ENCODE measurements at regions not wholly inside any gene's neighbourhood (a gene's known extent, or its start where the extent isn't known, plus 50 kb on each side); places are given as distances from the start of the nearest gene placed in this dataset.
A peak's percentile ranks its signal among the peaks of the same experiment; 100 is the strongest.

DNA sequence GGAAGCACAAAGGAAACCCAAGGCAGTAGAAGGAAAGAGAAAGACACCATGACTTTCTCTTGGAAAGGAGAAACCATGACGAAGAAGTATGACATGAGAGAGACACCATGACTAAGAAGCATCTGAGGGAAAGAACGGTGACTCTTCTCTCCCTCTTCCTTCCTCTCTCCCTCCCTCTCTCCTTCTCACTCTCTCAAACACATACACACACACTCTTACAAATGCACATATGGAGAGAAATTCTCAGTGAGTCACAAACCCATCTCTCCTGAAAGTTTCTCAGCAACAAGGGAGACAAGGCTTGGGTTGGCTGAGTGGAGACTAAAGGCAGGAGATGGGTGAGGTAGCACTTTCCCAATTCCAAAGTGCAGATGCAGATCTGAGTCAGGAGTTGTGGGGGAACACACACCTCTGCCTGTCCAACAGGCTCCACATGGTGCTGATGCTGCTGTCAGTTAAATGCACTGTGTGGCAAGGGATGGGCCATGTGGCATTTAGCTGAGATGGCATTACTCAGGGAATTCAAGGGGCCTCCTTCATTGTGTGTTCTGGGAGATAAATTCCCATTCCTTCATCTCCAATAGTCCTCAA, 336.7 kb upstream of the C16orf82 start:
- no peak for DNase-seq

- no peak for DNase-seq
Observed at GRCh38 chr16:26731729-26732128, 335.0 kb upstream of the C16orf82 start.

DNA sequence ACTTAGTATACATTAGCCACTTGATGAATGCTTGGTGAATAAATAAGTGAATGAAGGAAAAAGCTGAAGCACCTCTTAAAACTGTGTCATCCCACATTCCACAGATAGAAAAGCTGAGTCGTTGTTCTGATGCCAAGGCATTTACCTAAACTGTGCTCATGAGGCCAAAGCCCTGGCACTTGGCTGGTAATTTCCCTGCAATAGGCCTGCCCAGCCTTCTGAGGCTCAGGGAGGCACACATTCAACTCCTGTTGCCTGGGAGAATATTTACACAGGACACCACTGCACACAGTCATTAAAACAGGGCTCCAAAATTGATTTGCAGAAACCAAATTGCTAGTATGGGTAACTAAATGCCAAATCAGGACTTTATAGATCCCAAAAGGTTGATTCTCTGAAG, 333.0 kb upstream of the C16orf82 start:
- DNase-seq: no peak

DNA sequence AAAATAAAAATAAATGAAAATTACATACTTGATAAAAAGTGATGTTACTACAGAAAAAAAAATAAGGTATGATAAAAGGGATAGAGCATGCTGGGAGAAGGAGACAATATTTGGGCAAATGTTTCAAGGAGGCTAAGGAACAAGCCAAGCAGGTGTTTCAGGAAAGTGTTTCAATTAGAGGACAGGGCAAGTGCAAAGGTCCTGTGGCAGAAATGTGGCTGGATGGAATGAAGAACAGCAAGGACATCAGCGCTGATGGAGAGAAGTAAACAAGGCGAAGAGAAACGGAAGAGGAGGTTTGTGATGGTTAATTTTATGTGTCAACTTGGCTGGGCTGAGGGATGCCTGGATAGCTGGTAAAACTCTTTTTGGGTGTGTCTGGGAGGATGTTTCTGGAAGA, 331.2 kb upstream of the C16orf82 start:
- DNase-seq: no peak

DNA sequence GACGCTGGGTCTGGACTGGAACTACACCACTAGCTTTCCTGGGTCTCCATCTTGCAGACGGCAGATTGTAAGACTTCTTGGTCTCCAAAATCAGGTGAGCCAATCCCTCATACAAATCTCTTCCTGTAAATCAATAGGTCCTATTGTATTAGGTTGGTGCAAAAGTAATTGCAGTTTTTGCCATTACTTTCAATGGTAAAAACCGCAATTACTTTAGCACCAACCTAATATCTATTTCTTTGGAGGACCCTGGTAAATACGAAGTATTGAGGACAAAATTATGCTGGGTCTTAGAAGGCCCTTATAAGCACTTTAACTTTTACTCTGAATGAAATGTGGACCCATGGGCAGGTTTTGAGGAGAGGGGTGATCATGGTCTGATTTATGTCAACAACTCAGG, 330.6 kb upstream of the C16orf82 start:
- DNase-seq: no peak

GRCh38 chr16:26740771-26741170, 326.0 kb upstream of the C16orf82 start:
- no peak for DNase-seq

GRCh38 chr16:26742040-26742439, 324.7 kb upstream of the C16orf82 start:
- DNase-seq: no peak

DNA sequence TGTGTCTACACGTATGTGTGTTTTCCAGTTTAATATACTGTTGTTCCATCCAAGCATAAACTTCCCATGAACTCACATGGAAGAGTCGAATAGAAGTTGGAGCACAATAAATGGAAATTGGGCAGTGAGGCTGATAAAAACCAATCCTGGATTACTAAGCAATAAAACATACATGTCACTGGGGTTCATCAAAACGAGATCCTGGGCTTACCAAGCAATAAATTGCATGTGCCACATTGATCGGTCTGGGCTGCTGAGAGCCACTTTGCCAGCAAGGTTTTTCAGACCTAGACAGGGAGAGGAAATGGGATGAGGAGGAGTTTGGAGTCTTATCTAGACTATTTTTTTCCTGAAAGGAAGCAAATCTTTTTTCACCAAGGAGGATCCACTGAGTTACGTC, 322.3 kb upstream of the C16orf82 start:
- no peak for DNase-seq

- DNase-seq: no peak
Observed at GRCh38 chr16:26747760-26748159, 319.0 kb upstream of the C16orf82 start.

- DNase-seq: no peak
Observed at GRCh38 chr16:26749072-26749471, 317.7 kb upstream of the C16orf82 start.

DNA sequence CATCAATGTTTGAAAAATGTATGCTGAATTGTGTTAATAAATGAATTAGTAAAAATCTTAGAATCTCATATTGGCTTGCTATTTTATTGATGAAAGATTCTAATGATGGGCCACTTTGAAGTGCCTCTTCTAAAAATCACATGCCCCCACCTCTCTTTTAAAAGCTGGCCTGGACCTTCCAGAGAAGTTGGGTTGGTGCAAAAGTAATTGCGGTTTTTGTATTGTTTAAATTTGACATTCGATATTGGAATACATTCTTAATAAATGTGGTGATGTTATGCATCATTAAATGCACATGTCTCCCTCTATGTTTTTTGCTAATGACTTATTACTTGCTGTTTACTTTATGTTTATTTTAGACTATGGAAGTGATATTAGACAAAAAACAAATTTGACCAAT, 314.6 kb upstream of the C16orf82 start:
- DNase-seq: no peak

- no peak for DNase-seq
Observed at GRCh38 chr16:26756633-26757032, 310.1 kb upstream of the C16orf82 start.

- no peak for DNase-seq
Observed at GRCh38 chr16:26762594-26762993, 304.1 kb upstream of the C16orf82 start.

- DNase-seq: peak; percentile 29
Observed at GRCh38 chr16:26765087-26765486, 301.6 kb upstream of the C16orf82 start.

- no peak for DNase-seq
Observed at GRCh38 chr16:26768385-26769010, 298.2 kb upstream of the C16orf82 start.

GRCh38 chr16:26770547-26770946, 296.2 kb upstream of the C16orf82 start:
- DNase-seq: no peak

GRCh38 chr16:26772503-26772902, 294.2 kb upstream of the C16orf82 start:
- no peak for DNase-seq

DNA sequence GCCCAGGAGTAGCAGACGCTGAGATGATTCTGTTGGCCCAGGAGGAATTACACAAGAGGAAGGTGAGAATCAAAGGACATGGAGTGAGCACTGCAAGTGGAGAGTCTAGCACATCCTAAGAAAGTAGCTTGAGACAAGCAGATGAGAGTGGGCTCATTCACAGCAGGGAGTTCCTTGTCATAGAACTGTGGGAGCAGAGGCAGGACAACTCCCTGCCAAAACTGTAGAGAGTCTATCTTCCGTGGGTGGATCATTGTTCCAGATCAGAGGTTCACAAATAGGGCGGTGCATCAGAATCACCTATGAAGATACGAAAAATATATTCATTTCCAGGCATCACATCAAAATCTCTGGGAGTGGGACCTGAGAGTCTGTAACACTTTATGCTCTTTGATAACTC, 288.9 kb upstream of the C16orf82 start:
- DNase-seq: no peak

GRCh38 chr16:26787924-26788323, 278.8 kb upstream of the C16orf82 start:
- no peak for DNase-seq

GRCh38 chr16:26791169-26791568, 275.6 kb upstream of the C16orf82 start:
- DNase-seq: no peak

GRCh38 chr16:26795184-26795583, 271.5 kb upstream of the C16orf82 start:
- no peak for DNase-seq

DNA sequence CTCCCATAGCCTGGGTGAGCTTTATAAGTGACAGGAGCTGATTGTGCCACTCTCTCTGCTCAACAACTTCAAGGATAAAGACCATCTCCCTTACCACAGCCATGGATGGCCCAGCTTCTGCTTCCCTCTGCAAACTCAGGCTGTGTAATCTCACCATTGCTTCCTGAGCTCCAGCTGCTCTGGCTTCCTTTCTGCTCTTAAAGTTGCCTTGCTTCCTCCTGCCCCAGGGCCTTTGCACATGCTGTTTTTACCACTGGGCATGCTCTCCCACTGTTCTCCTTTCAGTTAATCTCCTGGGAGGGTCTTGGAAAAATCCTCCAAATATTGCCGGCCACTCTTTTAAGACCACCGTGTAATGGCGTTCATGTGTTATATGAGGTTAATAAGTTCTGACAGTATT, 265.1 kb upstream of the C16orf82 start:
- no peak for DNase-seq

DNA sequence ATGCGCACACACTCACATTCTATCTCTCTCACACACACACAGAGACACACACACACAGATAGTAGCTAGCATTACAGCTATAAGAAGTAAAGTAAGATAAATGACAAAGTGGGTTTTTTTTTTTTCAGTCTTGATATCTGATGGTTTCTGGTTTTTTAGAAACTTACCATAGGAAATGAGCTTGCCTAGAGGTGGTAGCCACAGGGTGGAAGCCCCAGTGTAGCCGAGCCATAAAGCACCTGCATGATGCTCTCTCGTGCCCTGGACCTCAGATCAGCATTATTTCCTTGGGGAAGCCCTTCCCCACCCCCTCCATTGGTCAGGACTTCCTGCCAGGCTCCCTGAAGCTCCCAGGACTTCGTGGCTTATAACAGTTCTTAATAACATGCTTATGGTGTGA, 264.3 kb upstream of the C16orf82 start:
- DNase-seq: no peak

GRCh38 chr16:26802965-26803364, 263.8 kb upstream of the C16orf82 start:
- no peak for DNase-seq

GRCh38 chr16:26806657-26807056, 260.1 kb upstream of the C16orf82 start:
- DNase-seq: no peak

All from NCI-H510A (cell line).